Heart right ventricle (tissue), 16 donors: ENCODE measurements at regions not wholly inside any gene's neighbourhood (a gene's known extent, or its start where the extent isn't known, plus 50 kb on each side); places are given as distances from the start of the nearest gene placed in this dataset.

Experiments used
- ATAC-seq, 8 donors: fragments of 200-7000 bp; cut with Tn5 transposase; one replicate each; pipeline ENCODE4 v1.9.1; 2020; ENCODE audit warnings: mild to moderate bottlenecking in 8 of 8, moderate library complexity in 8 of 8, moderate number of reproducible peaks in 1 of 8
- DNase-seq, 2 donors: peaks; one replicate each; pipeline ENCODE4 v3.0.0-alpha.2; 2020
- H3K27ac ChIP-seq, 10 donors: fragments of 200-600 bp; sonication (generic) in 2 of 10; one replicate each; pipeline versions ENCODE4 v1.5.0 to v1.8.0; 2020 to 2022; ENCODE audit warnings: mild to moderate bottlenecking in 3 of 10
- H3K27me3 ChIP-seq, 7 donors: fragments of 200-600 bp; one replicate each; pipeline ENCODE4 v1.8.0; 2021 to 2022; ENCODE audit warnings: mild to moderate bottlenecking in 2 of 7
- H3K36me3 ChIP-seq, 9 donors: fragments of 200-600 bp; sonication (generic) in 1 of 9; one replicate each; pipeline versions ENCODE4 v1.5.0 to v1.8.0; 2020 to 2022; ENCODE audit warnings: mild to moderate bottlenecking in 2 of 9
- H3K4me1 ChIP-seq, 9 donors: fragments of 200-600 bp; sonication (generic) in 1 of 9; one replicate each; pipeline versions ENCODE4 v1.5.0 to v1.8.0; 2020 to 2022; ENCODE audit warnings: mild to moderate bottlenecking in 4 of 9
- H3K4me3 ChIP-seq, 10 donors: fragments of 200-600 bp; sonication (generic) in 2 of 10; one replicate each; pipeline versions ENCODE4 v1.5.0 to v1.8.0; 2020 to 2022; ENCODE audit warnings: mild to moderate bottlenecking in 7 of 10, moderate library complexity in 2 of 10
- H3K9me3 ChIP-seq, 11 donors: fragments of 200-600 bp in 10 of 11; sonication (generic) in 2 of 11; one replicate each; pipeline versions ENCODE4 v1.5.0 to v1.8.0; 2013 to 2022; ENCODE audit warnings: mild to moderate bottlenecking in 2 of 11, control low read depth in 1 of 11, moderate library complexity in 1 of 11
- WGBS, 2 donors: extraction: QIAGEN DNeasy Blood & Tissue Kit; methylation state at CpG; one replicate each; pipeline ENCODE4 v1.1.7; 2013; ENCODE audit warnings: inconsistent platforms in 1 of 2; 5-methylcytosine and 5-hydroxymethylcytosine counted together
- intact Hi-C, 10 donors: fragments of 100-400 bp; cut with DNase I; formaldehyde crosslinking; loops; one replicate each; pipeline versions ENCODE4 v1.11.1 to v1.14.2; 2022
- TF ChIP-seq, protein P1 (sequence below), 9 donors: fragments of 200-600 bp; sonication (generic) in 2 of 9; IDR thresholded peaks; one replicate each; pipeline versions ENCODE4 v1.5.0 to v1.8.0; 2021 to 2022; ENCODE audit warnings: antibody characterized with exemption in 9 of 9, mild to moderate bottlenecking in 5 of 9, moderate library complexity in 1 of 9
- donor health status: Arrhythmogenic right ventricular cardiomyopathy.
- donor health status: ischemic (EF 13 %, LVEDD 7.1; RV severe dilation, severe dysfunction).
- donor health status: healthy with polysubstance abuse.
- donor health status: DM: no; HTN: yes; CAD: no.
- donor health status: DM: no; HTN: no; CAD: no.
- donor health status: ischemic (EF 25% LVEDD 6.9; RV normal size, moderate dysfunction).
- donor health status: ischemic (EF 25% LVEDD 5.7; RV mildly dilated, moderate dysfunction).
- donor health status: healthy.
- donor health status: DM: yes; HTN: yes; CAD: no.
- donor health status: Ischemic cardiomyopathy.
- donor health status: ischemic (EF 35%, LVEDD 5.7; RV mildly dilated, moderate dysfunction).
- donor health status: nonischemic (EF 11% LVEDD 7.7; RV severe dilation, severe dysfunction).
- donor health status: DM: yes; HTN: yes; CAD: no.
- donor health status: PGD.
- donor health status: ischemic (EF 29% LVEDD 5.4; RV normal size, mild dysfunction).
- donor health status: nonischemic (EF 23%, LVEDD 6.1; RV moderate dilation, normal function).

DNA sequence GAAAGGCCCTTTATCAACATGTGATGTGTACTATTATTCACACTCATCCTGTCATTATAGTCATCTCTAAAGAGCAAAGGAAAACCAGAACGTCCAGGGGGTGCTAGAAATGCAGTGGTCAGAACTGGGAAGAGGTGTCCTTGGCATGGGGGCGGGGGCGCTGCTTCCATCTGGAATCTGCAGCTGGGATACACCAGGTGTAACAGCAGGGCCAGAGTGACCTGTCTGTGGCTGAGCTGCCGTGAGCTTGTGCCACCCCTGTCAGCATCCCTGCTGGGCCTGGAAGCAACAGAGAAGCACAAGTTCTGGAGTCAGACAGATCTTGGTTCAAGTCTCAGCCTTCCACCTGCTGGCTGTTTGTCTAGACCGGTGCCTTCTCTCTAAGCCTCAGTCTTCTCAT lies 263.3 kb upstream of the MVB12B start:
- intact Hi-C loops: no loop called here
- DNase-seq: no peak
- Histone ChIP-seq H3K27me3 (peaks cover 0 to 51% (median 37%) of the 10 kb centered on the region in 7 donors), H3K36me3 (no peaks in the 10 kb centered on the region), H3K27ac (no peak overlapping the region), H3K4me1 (no peaks in the 10 kb centered on the region), H3K4me3 (no peak overlapping the region), H3K9me3 (no peaks in the 10 kb centered on the region)
- TF ChIP-seq, protein P1, sequence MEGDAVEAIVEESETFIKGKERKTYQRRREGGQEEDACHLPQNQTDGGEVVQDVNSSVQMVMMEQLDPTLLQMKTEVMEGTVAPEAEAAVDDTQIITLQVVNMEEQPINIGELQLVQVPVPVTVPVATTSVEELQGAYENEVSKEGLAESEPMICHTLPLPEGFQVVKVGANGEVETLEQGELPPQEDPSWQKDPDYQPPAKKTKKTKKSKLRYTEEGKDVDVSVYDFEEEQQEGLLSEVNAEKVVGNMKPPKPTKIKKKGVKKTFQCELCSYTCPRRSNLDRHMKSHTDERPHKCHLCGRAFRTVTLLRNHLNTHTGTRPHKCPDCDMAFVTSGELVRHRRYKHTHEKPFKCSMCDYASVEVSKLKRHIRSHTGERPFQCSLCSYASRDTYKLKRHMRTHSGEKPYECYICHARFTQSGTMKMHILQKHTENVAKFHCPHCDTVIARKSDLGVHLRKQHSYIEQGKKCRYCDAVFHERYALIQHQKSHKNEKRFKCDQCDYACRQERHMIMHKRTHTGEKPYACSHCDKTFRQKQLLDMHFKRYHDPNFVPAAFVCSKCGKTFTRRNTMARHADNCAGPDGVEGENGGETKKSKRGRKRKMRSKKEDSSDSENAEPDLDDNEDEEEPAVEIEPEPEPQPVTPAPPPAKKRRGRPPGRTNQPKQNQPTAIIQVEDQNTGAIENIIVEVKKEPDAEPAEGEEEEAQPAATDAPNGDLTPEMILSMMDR (IDR thresholded peaks at IDR 0.05): no peak
- 84 to 88% methylated on average over 5 of the region's 5 CpGs for WGBS, 2 donors
- no peak for ATAC-seq

DNA sequence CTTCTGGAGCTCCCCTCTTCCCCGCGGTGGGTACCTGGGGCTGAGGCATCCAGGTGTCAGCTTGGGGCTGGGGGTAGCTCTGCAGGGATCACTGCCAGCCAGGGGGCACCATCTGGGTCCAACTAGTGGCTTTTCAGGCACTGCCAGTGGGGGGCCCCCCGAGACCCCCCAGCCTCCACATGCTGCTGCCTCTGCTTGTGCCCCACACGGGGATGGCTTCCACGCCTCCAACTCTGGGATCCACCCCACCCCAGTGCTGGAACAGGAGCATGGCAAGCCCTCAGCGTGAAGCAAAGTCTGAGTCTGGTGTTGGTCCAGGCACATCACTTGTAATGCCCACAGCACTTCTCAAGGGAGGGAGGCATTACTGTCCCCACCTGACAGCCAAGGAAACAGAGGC lies 260.5 kb upstream of the MVB12B start:
- H3K4me1 ChIP-seq: no peaks in the 10 kb centered on the region
- 54 to 60% methylated on average over 6 of the region's 6 CpGs for WGBS, 2 donors

DNA sequence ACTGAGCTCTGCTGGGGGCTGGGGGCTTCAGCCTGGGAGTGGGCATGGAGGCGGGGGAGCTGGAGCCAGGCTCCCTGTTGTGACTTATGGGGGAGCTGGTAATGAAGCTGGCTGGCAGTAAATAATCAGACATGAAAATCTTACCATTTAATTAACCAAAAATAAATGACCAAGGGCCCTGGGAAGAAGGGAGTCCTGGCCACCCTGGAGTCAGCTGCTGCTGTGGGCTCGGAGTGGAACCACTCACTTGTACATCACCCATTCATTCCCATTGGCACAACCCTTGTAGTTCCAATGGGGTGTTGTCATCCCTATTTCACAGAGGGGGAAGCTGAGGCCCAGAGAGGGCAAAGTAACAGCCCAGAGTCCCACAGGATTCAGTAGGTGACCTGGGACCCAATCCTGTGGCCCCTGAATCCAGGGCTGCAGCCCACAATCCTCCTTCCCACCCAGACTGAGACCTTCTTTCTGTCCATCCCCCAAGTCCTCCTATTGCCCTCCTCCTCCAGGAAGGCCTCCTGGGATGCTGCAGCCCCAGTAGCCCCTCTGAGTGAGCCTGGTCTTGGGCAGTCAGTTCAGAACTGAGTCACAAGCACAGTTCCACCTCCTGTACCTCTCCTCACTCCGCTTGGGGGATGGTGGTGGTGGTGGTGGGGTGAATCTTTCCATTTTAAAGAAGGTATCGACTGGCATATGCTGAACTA lies 259.4 kb upstream of the MVB12B start:
- no peak for DNase-seq
- Histone ChIP-seq H3K36me3 (no peaks in the 10 kb centered on the region), H3K27ac (no peak overlapping the region), H3K4me1 (no peaks in the 10 kb centered on the region), H3K4me3 (no peak overlapping the region), H3K9me3 (no peaks in the 10 kb centered on the region), H3K27me3 (peaks cover 0 to 58% (median 26%) of the 10 kb centered on the region in 7 donors)
- WGBS, 2 donors: 69 to 74% methylated on average over 4 of the region's 4 CpGs
- intact Hi-C loops: no loop called here
- ATAC-seq: no peak
- TF ChIP-seq, protein P1 (IDR thresholded peaks at IDR 0.05): no peak

More for the DNA sequence above, 260.5 kb upstream of the MVB12B start:
- DNase-seq: no peak
- no peak overlapping the region for H3K4me3 ChIP-seq
- intact Hi-C loops: no loop called here
- no peaks in the 10 kb centered on the region for H3K9me3 ChIP-seq
- no peaks in the 10 kb centered on the region for H3K36me3 ChIP-seq
- TF ChIP-seq, protein P1 (IDR thresholded peaks at IDR 0.05): no peak
- H3K27ac ChIP-seq: no peak overlapping the region
- H3K27me3 ChIP-seq: peaks cover 0 to 49% (median 31%) of the 10 kb centered on the region in 7 donors
- ATAC-seq: no peak

DNA sequence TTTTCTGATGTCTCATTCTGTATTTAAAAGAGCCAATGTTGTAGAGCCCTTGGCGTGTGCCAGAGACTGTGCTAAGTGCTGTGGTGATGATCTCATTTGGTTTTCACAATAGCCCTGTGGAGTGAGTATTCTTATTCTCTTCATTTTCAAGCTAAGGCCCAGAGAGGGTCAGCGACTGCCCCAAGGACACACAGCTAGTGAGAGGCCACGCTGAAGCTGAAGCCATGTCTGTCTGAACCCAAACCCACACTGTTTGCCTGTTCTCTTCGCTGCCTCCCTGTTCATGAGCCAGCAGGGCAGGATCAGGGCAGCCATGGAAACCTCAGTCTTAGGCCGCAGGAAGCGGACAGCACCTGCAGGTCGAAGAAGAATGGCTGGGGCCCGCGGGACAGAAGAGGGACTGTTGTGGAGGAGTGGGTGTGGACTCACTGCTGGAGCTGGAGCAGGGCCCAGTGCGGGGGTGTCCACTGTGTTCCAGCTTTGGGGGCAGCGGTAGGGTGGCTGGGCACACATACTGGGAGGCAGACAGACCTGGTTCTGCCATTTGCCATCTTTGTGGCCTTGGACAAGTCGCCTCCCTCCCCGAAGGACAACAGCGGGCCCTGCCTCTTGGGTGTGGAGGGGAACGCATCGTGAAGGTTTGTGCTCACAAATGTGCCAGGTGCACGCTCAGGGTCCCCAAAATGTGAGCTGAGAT lies 257.9 kb upstream of the MVB12B start:
- TF ChIP-seq, protein P1 (IDR thresholded peaks at IDR 0.05): no peak
- 85 to 86% methylated on average over 17 of the region's 17 CpGs for WGBS, 2 donors
- Histone ChIP-seq H3K9me3 (no peaks in the 10 kb centered on the region), H3K27me3 (peaks cover 0 to 57% (median 26%) of the 10 kb centered on the region in 7 donors), H3K4me1 (no peaks in the 10 kb centered on the region), H3K27ac (no peak overlapping the region), H3K36me3 (no peaks in the 10 kb centered on the region), H3K4me3 (no peak overlapping the region)
- ATAC-seq (no peak), DNase-seq (no peak)
- intact Hi-C loops: no loop called here
